T-helper 1 cell treated with Interleukin-12 subunit alpha and Interleukin-12 subunit beta and Interleukin-4 antibody, amounts not matched to agents 30 μg/mL and 1 μg/mL, for 36 hours (primary cell): ENCODE measurements at regions not wholly inside any gene's neighbourhood (a gene's known extent, or its start where the extent isn't known, plus 50 kb on each side); places are given as distances from the start of the nearest gene placed in this dataset.

Experiments used
- H3K27ac Mint-ChIP-seq: one replicate; pipeline ENCODE4 v1.8.0; 2021; ENCODE audit warnings: mild to moderate bottlenecking, mixed read lengths
- H3K27me3 Mint-ChIP-seq: one replicate; pipeline ENCODE4 v1.8.0; 2021; ENCODE audit warnings: low read depth, mixed read lengths
- H3K36me3 Mint-ChIP-seq: one replicate; pipeline ENCODE4 v1.8.0; 2021; ENCODE audit warnings: low read depth, mixed read lengths
- H3K4me1 Mint-ChIP-seq: one replicate; pipeline ENCODE4 v1.8.0; 2021; ENCODE audit warnings: low read depth, mixed read lengths
- H3K4me3 Mint-ChIP-seq: one replicate; pipeline ENCODE4 v1.8.0; 2021; ENCODE audit warnings: mild to moderate bottlenecking, moderate library complexity, mixed read lengths
- H3K9me3 Mint-ChIP-seq: one replicate; pipeline ENCODE4 v1.8.0; 2021; ENCODE audit warnings: mixed read lengths

- H3K4me3 Mint-ChIP-seq = no peak overlapping the region
- H3K36me3 Mint-ChIP-seq = no peaks in the 10 kb centered on the region
- H3K9me3 Mint-ChIP-seq = peaks cover 5% of the 10 kb centered on the region
- no peaks in the 10 kb centered on the region for H3K4me1 Mint-ChIP-seq
- no peak overlapping the region for H3K27ac Mint-ChIP-seq
- no peaks in the 10 kb centered on the region for H3K27me3 Mint-ChIP-seq
These were observed 274.1 kb upstream of the ARID1B start for GRCh38 chr6:156502969-156503504.

- no peaks in the 10 kb centered on the region for H3K27me3 Mint-ChIP-seq
- no peaks in the 10 kb centered on the region for H3K4me1 Mint-ChIP-seq
- no peaks in the 10 kb centered on the region for H3K36me3 Mint-ChIP-seq
- peaks cover 8% of the 10 kb centered on the region for H3K9me3 Mint-ChIP-seq
- H3K27ac Mint-ChIP-seq = no peak overlapping the region
- no peak overlapping the region for H3K4me3 Mint-ChIP-seq
These were observed 279.6 kb upstream of the ARID1B start for GRCh38 chr6:156497618-156498017.

- Mint-ChIP-seq H3K4me3 (no peak overlapping the region), H3K4me1 (no peaks in the 10 kb centered on the region), H3K36me3 (no peaks in the 10 kb centered on the region), H3K27me3 (no peaks in the 10 kb centered on the region), H3K27ac (no peak overlapping the region), H3K9me3 (peaks cover 4% of the 10 kb centered on the region)
These were observed 289.3 kb upstream of the ARID1B start for GRCh38 chr6:156487877-156488276.

GRCh38 chr6:156485150-156485549 is 292.0 kb upstream of the ARID1B start:
- Mint-ChIP-seq H3K4me1 (no peaks in the 10 kb centered on the region), H3K4me3 (no peak overlapping the region), H3K9me3 (peaks cover 4% of the 10 kb centered on the region), H3K27ac (no peak overlapping the region), H3K36me3 (no peaks in the 10 kb centered on the region), H3K27me3 (no peaks in the 10 kb centered on the region)

- peaks cover 3% of the 10 kb centered on the region for H3K9me3 Mint-ChIP-seq
- no peaks in the 10 kb centered on the region for H3K27me3 Mint-ChIP-seq
- no peaks in the 10 kb centered on the region for H3K36me3 Mint-ChIP-seq
- no peak overlapping the region for H3K27ac Mint-ChIP-seq
- peaks cover 5% of the 10 kb centered on the region for H3K4me1 Mint-ChIP-seq
- no peak overlapping the region for H3K4me3 Mint-ChIP-seq
These were observed 302.6 kb upstream of the ARID1B start for GRCh38 chr6:156474507-156475120.

GRCh38 chr6:156471000-156471399 is 306.2 kb upstream of the ARID1B start:
- Mint-ChIP-seq H3K27ac (no peak overlapping the region), H3K27me3 (no peaks in the 10 kb centered on the region), H3K4me1 (peaks cover 5% of the 10 kb centered on the region), H3K4me3 (no peak overlapping the region), H3K9me3 (no peaks in the 10 kb centered on the region), H3K36me3 (no peaks in the 10 kb centered on the region)

GRCh38 chr6:156464100-156464878 is 312.9 kb upstream of the ARID1B start:
- Mint-ChIP-seq H3K4me1 (no peaks in the 10 kb centered on the region), H3K36me3 (no peaks in the 10 kb centered on the region), H3K4me3 (no peak overlapping the region), H3K27ac (no peak overlapping the region), H3K9me3 (no peaks in the 10 kb centered on the region), H3K27me3 (no peaks in the 10 kb centered on the region)

GRCh38 chr6:156461647-156462046 is 315.5 kb upstream of the ARID1B start:
- Mint-ChIP-seq H3K9me3 (no peaks in the 10 kb centered on the region), H3K4me3 (no peak overlapping the region), H3K4me1 (no peaks in the 10 kb centered on the region), H3K27me3 (no peaks in the 10 kb centered on the region), H3K36me3 (no peaks in the 10 kb centered on the region), H3K27ac (no peak overlapping the region)

GRCh38 chr6:156457601-156458000 is 319.6 kb upstream of the ARID1B start:
- Mint-ChIP-seq H3K36me3 (no peaks in the 10 kb centered on the region), H3K4me1 (no peaks in the 10 kb centered on the region), H3K27ac (no peak overlapping the region), H3K27me3 (no peaks in the 10 kb centered on the region), H3K4me3 (no peak overlapping the region), H3K9me3 (no peaks in the 10 kb centered on the region)

GRCh38 chr6:156455847-156456246 is 321.3 kb upstream of the ARID1B start:
- Mint-ChIP-seq H3K4me1 (no peaks in the 10 kb centered on the region), H3K27ac (no peak overlapping the region), H3K27me3 (no peaks in the 10 kb centered on the region), H3K36me3 (no peaks in the 10 kb centered on the region), H3K9me3 (no peaks in the 10 kb centered on the region), H3K4me3 (no peak overlapping the region)

GRCh38 chr6:156454867-156455266 is 322.3 kb upstream of the ARID1B start:
- Mint-ChIP-seq H3K27ac (no peak overlapping the region), H3K4me3 (no peak overlapping the region), H3K9me3 (no peaks in the 10 kb centered on the region), H3K4me1 (no peaks in the 10 kb centered on the region), H3K36me3 (no peaks in the 10 kb centered on the region), H3K27me3 (no peaks in the 10 kb centered on the region)

- Mint-ChIP-seq H3K4me3 (no peak overlapping the region), H3K27ac (no peak overlapping the region), H3K36me3 (no peaks in the 10 kb centered on the region), H3K4me1 (no peaks in the 10 kb centered on the region), H3K9me3 (no peaks in the 10 kb centered on the region), H3K27me3 (no peaks in the 10 kb centered on the region)
These were observed 325.5 kb upstream of the ARID1B start for GRCh38 chr6:156451726-156452125.

GRCh38 chr6:156451088-156451487 is 326.1 kb upstream of the ARID1B start:
- H3K4me1 Mint-ChIP-seq = no peaks in the 10 kb centered on the region
- H3K9me3 Mint-ChIP-seq = no peaks in the 10 kb centered on the region
- no peaks in the 10 kb centered on the region for H3K36me3 Mint-ChIP-seq
- H3K27ac Mint-ChIP-seq = no peak overlapping the region
- H3K4me3 Mint-ChIP-seq = no peak overlapping the region
- no peaks in the 10 kb centered on the region for H3K27me3 Mint-ChIP-seq

- H3K9me3 Mint-ChIP-seq = no peaks in the 10 kb centered on the region
- H3K36me3 Mint-ChIP-seq = no peaks in the 10 kb centered on the region
- H3K4me1 Mint-ChIP-seq = no peaks in the 10 kb centered on the region
- no peaks in the 10 kb centered on the region for H3K27me3 Mint-ChIP-seq
- no peak overlapping the region for H3K4me3 Mint-ChIP-seq
- no peak overlapping the region for H3K27ac Mint-ChIP-seq
These were observed 326.8 kb upstream of the ARID1B start for GRCh38 chr6:156450421-156450820.

- Mint-ChIP-seq H3K27me3 (peaks cover 2% of the 10 kb centered on the region), H3K9me3 (no peaks in the 10 kb centered on the region), H3K4me1 (no peaks in the 10 kb centered on the region), H3K27ac (no peak overlapping the region), H3K36me3 (no peaks in the 10 kb centered on the region), H3K4me3 (no peak overlapping the region)
These were observed 327.6 kb upstream of the ARID1B start for GRCh38 chr6:156449569-156449968.
